Keratinocyte (primary cell): ENCODE measurements at regions not wholly inside any gene's neighbourhood (a gene's known extent, or its start where the extent isn't known, plus 50 kb on each side); places are given as distances from the start of the nearest gene placed in this dataset.

Source experiments
- DNase-seq: peaks from one replicate; pipeline ENCODE4 v3.0.0-alpha.2; 2011; ENCODE audit warnings: low read depth, missing footprints, low spot score
- FAIRE-seq: peaks from 2 replicates; lab custom pipeline; 2011; peaks lifted over from hg19 to GRCh38; lab: Jason Lieb, UNC
- H2AFZ ChIP-seq: 2 replicates; pipeline ENCODE4 v1.6.0; 2012; ENCODE audit warnings: low read length, control low read depth, inconsistent platforms; ENCODE audit not compliant: control insufficient read depth
- H3K27ac ChIP-seq: 2 replicates; pipeline ENCODE4 v1.5.1; 2011; ENCODE audit warnings: low read length; ENCODE audit not compliant: control insufficient read depth, insufficient read depth
- H3K27me3 ChIP-seq: 3 replicates; pipeline ENCODE4 v1.6.0; 2011; ENCODE audit warnings: low read length; ENCODE audit not compliant: control insufficient read depth, insufficient read depth; ENCODE audit errors: extremely low read depth
- H3K36me3 ChIP-seq, 2 experiments: 2 replicates in 1 of 2; 3 replicates in 1 of 2; pipeline ENCODE4 v1.5.1; 2011; ENCODE audit warnings: low read length in 2 of 2, mild to moderate bottlenecking in 1 of 2; ENCODE audit not compliant: control insufficient read depth in 2 of 2, insufficient read depth in 2 of 2; ENCODE audit errors: extremely low read depth in 1 of 2
- H3K4me1 ChIP-seq: 3 replicates; pipeline ENCODE4 v1.5.1; 2011; ENCODE audit warnings: low read length; ENCODE audit not compliant: control insufficient read depth, insufficient read depth; ENCODE audit errors: extremely low read depth
- H3K4me2 ChIP-seq: 3 replicates; pipeline ENCODE4 v1.6.0; 2011; ENCODE audit warnings: low read depth, low read length; ENCODE audit not compliant: control insufficient read depth, insufficient read depth; ENCODE audit errors: extremely low read depth
- H3K4me3 ChIP-seq, 3 experiments: fragments of 200-600 bp in 1 of 3; sonication (generic) in 1 of 3; 2 replicates in 2 of 3; 3 replicates in 1 of 3; pipeline ENCODE4 v1.5.1; 2011 to 2016; ENCODE audit warnings: low read length in 3 of 3, mild to moderate bottlenecking in 3 of 3, control low read depth in 2 of 3, inconsistent platforms in 1 of 3, low read depth in 1 of 3, mixed read lengths in 1 of 3, mixed run types in 1 of 3, moderate library complexity in 1 of 3; ENCODE audit not compliant: control insufficient read depth in 2 of 3, insufficient read depth in 2 of 3; ENCODE audit errors: extremely low read depth in 1 of 3
- H3K79me2 ChIP-seq: 2 replicates; pipeline ENCODE4 v1.6.0; 2012; ENCODE audit warnings: low read length; ENCODE audit not compliant: control insufficient read depth, insufficient read depth
- H3K9ac ChIP-seq: 3 replicates; pipeline ENCODE4 v1.6.0; 2011; ENCODE audit warnings: low read length; ENCODE audit not compliant: control insufficient read depth, insufficient read depth; ENCODE audit errors: extremely low read depth
- H3K9me1 ChIP-seq: 3 replicates; pipeline ENCODE4 v1.6.0; 2011; ENCODE audit warnings: low read length; ENCODE audit not compliant: control insufficient read depth, insufficient read depth; ENCODE audit errors: extremely low read depth
- H3K9me3 ChIP-seq: 2 replicates; pipeline ENCODE4 v1.5.1; 2012; ENCODE audit warnings: low read depth, low read length; ENCODE audit not compliant: control insufficient read depth
- H4K20me1 ChIP-seq: 3 replicates; pipeline ENCODE4 v1.6.0; 2011; ENCODE audit warnings: low read length; ENCODE audit not compliant: control insufficient read depth, insufficient read depth; ENCODE audit errors: extremely low read depth
- EZH2 ChIP-seq: IDR thresholded peaks from one replicate; pipeline ENCODE4 v1.6.1; 2012; ENCODE audit warnings: inconsistent platforms, mild to moderate bottlenecking, low read length, moderate library complexity
- dilution Hi-C: fragments of 300-500 bp; cut with MboI; formaldehyde crosslinking; loops from one replicate; pipeline ENCODE4 v1.7.0; 2020; ENCODE audit warnings: low sequenced_read_pairs; ENCODE audit not compliant: extremely low pct_ligation_motif_present
- TF ChIP-seq, protein P1 (sequence below), 3 experiments: IDR thresholded peaks in 1 of 3; conservative IDR thresholded peaks in 1 of 3; optimal IDR thresholded peaks in 1 of 3; 2 replicates in 2 of 3; 3 replicates in 1 of 3; pipeline versions ENCODE3 to v1.5.1; 2011; ENCODE audit warnings: low read length in 3 of 3, mild to moderate bottlenecking in 3 of 3, moderate library complexity in 2 of 3, control low read depth in 1 of 3, inconsistent platforms in 1 of 3; ENCODE audit not compliant: insufficient read depth in 2 of 3; ENCODE audit errors: extremely low read depth in 1 of 3

DNA sequence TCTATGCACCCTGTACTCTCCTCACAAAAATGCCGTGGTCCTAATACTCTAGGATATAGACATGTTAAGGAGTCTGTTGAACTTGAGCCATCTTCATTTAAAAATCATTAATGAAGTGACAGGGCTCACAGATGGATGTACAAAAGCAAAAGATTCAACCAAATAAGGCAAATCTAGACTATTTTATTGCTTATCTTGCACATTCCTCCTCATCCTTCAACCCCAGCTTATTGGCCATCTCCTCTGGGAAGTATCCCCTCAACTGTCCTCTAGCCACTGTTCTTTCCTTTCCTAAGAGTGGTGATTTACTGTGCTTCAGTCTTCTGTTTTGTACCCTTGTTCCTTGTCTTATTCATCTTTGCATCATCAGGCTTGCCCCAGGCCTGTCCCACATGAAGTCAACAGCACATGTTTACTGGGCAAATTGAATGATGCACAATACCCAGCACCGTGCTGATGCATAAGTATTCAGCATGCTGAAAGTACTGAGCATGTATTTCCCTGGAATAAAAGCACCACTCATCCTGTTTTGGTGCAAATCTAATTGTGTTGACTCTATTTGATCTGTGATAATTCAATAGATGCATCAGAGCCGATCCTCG, 287.3 kb upstream of the CLNK start:
- Histone ChIP-seq H3K79me2 (no peaks in the 10 kb centered on the region), H2AFZ (no peak overlapping the region), H3K27ac (no peak overlapping the region), H3K9me3 (peaks cover 2% of the 10 kb centered on the region), H3K9ac (no peak overlapping the region), H3K36me3 (no peaks in the 10 kb centered on the region), H3K9me1 (no peaks in the 10 kb centered on the region), H3K4me3 (no peak overlapping the region), H3K27me3 (no peaks in the 10 kb centered on the region), H3K4me1 (no peaks in the 10 kb centered on the region), H4K20me1 (no peaks in the 10 kb centered on the region), H3K4me2 (no peak overlapping the region)
- DNase-seq (no peak), FAIRE-seq (no peak)
- TF ChIP-seq EZH2: no peak
- TF ChIP-seq, protein P1, sequence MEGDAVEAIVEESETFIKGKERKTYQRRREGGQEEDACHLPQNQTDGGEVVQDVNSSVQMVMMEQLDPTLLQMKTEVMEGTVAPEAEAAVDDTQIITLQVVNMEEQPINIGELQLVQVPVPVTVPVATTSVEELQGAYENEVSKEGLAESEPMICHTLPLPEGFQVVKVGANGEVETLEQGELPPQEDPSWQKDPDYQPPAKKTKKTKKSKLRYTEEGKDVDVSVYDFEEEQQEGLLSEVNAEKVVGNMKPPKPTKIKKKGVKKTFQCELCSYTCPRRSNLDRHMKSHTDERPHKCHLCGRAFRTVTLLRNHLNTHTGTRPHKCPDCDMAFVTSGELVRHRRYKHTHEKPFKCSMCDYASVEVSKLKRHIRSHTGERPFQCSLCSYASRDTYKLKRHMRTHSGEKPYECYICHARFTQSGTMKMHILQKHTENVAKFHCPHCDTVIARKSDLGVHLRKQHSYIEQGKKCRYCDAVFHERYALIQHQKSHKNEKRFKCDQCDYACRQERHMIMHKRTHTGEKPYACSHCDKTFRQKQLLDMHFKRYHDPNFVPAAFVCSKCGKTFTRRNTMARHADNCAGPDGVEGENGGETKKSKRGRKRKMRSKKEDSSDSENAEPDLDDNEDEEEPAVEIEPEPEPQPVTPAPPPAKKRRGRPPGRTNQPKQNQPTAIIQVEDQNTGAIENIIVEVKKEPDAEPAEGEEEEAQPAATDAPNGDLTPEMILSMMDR (optimal IDR thresholded peaks at IDR 0.05 in 1 of 3, IDR thresholded peaks at IDR 0.05 in 1 of 3, conservative IDR thresholded peaks at IDR 0.05 in 1 of 3; ENCODE audit: extremely low read depth in 1 of 3, insufficient read depth in 2 of 3, low read length in 3 of 3): no peak
- dilution Hi-C loops: no loop called here

DNA sequence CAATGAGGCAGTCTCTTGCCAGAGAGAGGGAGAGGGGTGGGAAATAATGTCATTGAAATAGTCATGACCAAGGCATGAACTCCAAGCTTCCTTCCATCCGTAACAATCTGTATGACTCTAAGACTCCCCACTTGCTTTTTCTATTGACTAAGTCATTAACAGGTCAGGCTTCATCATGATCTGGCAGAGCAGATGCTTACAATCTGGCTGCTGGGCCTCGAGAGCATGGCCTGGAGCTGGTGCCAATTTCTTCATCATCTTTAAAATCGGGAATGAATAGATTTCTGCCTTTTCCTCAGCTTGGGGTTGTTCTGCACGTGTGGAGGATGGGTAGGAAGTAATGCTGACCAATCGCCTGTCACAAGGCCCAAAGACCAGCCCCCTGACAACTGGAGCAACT, 280.6 kb upstream of the CLNK start:
- TF ChIP-seq, protein P1 (optimal IDR thresholded peaks at IDR 0.05 in 1 of 3, IDR thresholded peaks at IDR 0.05 in 1 of 3, conservative IDR thresholded peaks at IDR 0.05 in 1 of 3; ENCODE audit: extremely low read depth in 1 of 3, insufficient read depth in 2 of 3, low read length in 3 of 3): no peak
- no peak for TF ChIP-seq EZH2
- FAIRE-seq (no peak), DNase-seq (no peak)
- no peak overlapping the region for H3K4me2 ChIP-seq
- no peak overlapping the region for H3K4me3 ChIP-seq
- H3K79me2 ChIP-seq: no peaks in the 10 kb centered on the region
- H3K27ac ChIP-seq: no peak overlapping the region
- H3K36me3 ChIP-seq: no peaks in the 10 kb centered on the region
- H3K9me1 ChIP-seq: no peaks in the 10 kb centered on the region
- H3K9ac ChIP-seq: no peak overlapping the region
- no peaks in the 10 kb centered on the region for H4K20me1 ChIP-seq
- no peaks in the 10 kb centered on the region for H3K27me3 ChIP-seq
- dilution Hi-C loops: no loop called here
- H3K4me1 ChIP-seq: no peaks in the 10 kb centered on the region
- H2AFZ ChIP-seq: no peak overlapping the region
- peaks cover 3% of the 10 kb centered on the region for H3K9me3 ChIP-seq
